BE2C (cell line): ENCODE measurements at regions not wholly inside any gene's neighbourhood (a gene's known extent, or its start where the extent isn't known, plus 50 kb on each side); places are given as distances from the start of the nearest gene placed in this dataset.

Experiments used
- DNase-seq: peaks from one replicate; pipeline ENCODE4 v3.0.0-alpha.2; 2020
- H3K27me3 ChIP-seq: fragments of 250-450 bp; sonication (Bioruptor Pico); 2 replicates; pipeline ENCODE4 v1.5.1; 2020; ENCODE audit warnings: mild to moderate bottlenecking
- H3K36me3 ChIP-seq: fragments of 250-450 bp; sonication (Bioruptor Pico); 2 replicates; pipeline ENCODE4 v1.5.1; 2020; ENCODE audit warnings: mild to moderate bottlenecking
- H3K4me1 ChIP-seq: fragments of 250-450 bp; sonication (Bioruptor Pico); 2 replicates; pipeline ENCODE4 v1.5.1; 2020
- H3K4me3 ChIP-seq: 2 replicates; pipeline ENCODE4 v1.5.1; 2011; ENCODE audit warnings: low read depth, low read length
- H3K9me3 ChIP-seq: fragments of 250-450 bp; sonication (Bioruptor Pico); 2 replicates; pipeline ENCODE4 v1.5.1; 2020
- TF ChIP-seq, protein P1 (sequence below): IDR thresholded peaks from 2 replicates; pipeline ENCODE4 v1.5.1; 2012; ENCODE audit warnings: mild to moderate bottlenecking, low read depth, low read length

DNA sequence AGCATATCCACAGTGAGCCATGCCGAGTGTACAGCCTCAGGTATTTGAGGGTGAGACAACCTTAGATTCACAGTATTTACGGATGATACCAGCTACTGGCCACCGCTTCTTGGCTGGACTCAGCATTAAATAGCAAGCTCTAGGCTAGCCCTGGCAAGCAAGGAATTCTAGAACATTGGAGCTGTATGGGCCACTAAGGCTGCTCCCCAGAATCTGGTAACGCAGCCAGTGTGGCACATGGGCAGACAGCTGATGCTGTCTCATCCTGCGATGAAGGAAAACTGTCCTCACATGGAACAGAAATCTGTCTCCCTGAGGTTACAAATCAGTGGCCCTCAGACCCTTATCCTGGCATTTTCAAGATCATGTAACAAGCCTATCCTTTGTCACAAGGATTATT is 57.6 kb upstream of the RGMA start:
- H3K36me3 ChIP-seq: no peaks in the 10 kb centered on the region
- DNase-seq: no peak
- TF ChIP-seq, protein P1, sequence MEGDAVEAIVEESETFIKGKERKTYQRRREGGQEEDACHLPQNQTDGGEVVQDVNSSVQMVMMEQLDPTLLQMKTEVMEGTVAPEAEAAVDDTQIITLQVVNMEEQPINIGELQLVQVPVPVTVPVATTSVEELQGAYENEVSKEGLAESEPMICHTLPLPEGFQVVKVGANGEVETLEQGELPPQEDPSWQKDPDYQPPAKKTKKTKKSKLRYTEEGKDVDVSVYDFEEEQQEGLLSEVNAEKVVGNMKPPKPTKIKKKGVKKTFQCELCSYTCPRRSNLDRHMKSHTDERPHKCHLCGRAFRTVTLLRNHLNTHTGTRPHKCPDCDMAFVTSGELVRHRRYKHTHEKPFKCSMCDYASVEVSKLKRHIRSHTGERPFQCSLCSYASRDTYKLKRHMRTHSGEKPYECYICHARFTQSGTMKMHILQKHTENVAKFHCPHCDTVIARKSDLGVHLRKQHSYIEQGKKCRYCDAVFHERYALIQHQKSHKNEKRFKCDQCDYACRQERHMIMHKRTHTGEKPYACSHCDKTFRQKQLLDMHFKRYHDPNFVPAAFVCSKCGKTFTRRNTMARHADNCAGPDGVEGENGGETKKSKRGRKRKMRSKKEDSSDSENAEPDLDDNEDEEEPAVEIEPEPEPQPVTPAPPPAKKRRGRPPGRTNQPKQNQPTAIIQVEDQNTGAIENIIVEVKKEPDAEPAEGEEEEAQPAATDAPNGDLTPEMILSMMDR: no peak
- no peaks in the 10 kb centered on the region for H3K9me3 ChIP-seq
- H3K4me1 ChIP-seq: no peaks in the 10 kb centered on the region
- no peak overlapping the region for H3K4me3 ChIP-seq
- H3K27me3 ChIP-seq: peaks cover 3% of the 10 kb centered on the region; the same call in 1 of the 2 replicates

DNA sequence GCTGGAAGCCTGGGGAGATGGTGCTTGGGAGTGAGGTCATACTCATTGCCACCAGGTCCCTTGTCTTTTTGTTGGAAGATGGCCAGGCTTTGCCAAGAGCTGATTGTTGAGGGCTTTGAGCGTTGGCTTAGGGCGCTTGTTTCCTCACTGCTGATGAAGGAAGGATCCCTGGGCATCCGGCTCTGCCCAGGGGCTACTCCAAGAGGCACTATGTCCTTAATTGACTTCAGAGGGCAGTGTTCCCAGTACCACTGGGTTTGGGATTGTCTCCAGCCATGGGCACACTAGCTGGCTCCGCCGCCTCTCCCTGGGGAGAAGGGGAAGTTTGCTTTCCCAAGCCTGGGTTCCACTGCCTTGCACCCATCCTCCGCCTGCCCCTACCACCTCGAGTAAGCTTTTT is 57.2 kb upstream of the RGMA start:
- H3K4me1 ChIP-seq: no peaks in the 10 kb centered on the region
- no peaks in the 10 kb centered on the region for H3K9me3 ChIP-seq
- no peak overlapping the region for H3K4me3 ChIP-seq
- H3K27me3 ChIP-seq: peaks cover 3% of the 10 kb centered on the region; the same call in 1 of the 2 replicates
- H3K36me3 ChIP-seq: no peaks in the 10 kb centered on the region
- DNase-seq: no peak
- TF ChIP-seq, protein P1: no peak

- DNase-seq: no peak
- H3K36me3 ChIP-seq: no peaks in the 10 kb centered on the region
- H3K27me3 ChIP-seq: peaks cover 3% of the 10 kb centered on the region; the same call in 1 of the 2 replicates
- H3K4me1 ChIP-seq: no peaks in the 10 kb centered on the region
- TF ChIP-seq, protein P1: no peak
- no peaks in the 10 kb centered on the region for H3K9me3 ChIP-seq
- H3K4me3 ChIP-seq: no peak overlapping the region
Measured at GRCh38 chr15:93144463-93145236, 55.6 kb upstream of the RGMA start.

- no peaks in the 10 kb centered on the region for H3K4me1 ChIP-seq
- no peak overlapping the region for H3K4me3 ChIP-seq
- TF ChIP-seq, protein P1: no peak
- H3K9me3 ChIP-seq: no peaks in the 10 kb centered on the region
- peaks cover 3% of the 10 kb centered on the region; the same call in 1 of the 2 replicates for H3K27me3 ChIP-seq
- no peaks in the 10 kb centered on the region for H3K36me3 ChIP-seq
- DNase-seq: no peak
Measured at GRCh38 chr15:93143186-93143585, 54.2 kb upstream of the RGMA start.

GRCh38 chr15:93141371-93141794 is 52.4 kb upstream of the RGMA start:
- H3K4me3 ChIP-seq: no peak overlapping the region
- peaks cover 3% of the 10 kb centered on the region; the same call in 1 of the 2 replicates for H3K27me3 ChIP-seq
- TF ChIP-seq, protein P1: no peak
- H3K4me1 ChIP-seq: no peaks in the 10 kb centered on the region
- no peaks in the 10 kb centered on the region for H3K36me3 ChIP-seq
- no peaks in the 10 kb centered on the region for H3K9me3 ChIP-seq
- no peak for DNase-seq

DNA sequence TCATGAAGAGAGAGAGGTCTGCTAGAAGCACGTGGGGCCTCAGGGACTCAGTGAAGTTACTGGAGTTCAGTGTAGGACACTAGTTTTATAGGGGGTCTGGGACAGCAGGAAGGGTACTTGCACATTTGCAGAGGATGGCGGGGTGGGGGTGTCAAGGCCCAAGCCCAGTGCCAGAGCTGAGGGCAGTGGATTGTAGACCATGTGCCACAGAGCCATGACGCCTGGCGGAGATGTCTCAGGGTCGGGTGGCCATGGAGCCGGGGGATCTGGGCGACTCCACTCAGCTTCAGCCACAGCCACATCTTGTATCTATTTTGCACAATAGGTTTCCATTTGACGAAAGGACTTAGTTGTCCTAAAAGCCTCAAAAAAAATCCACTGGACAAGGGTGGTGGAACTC is 50.4 kb upstream of the RGMA start:
- Histone ChIP-seq H3K36me3 (no peaks in the 10 kb centered on the region), H3K9me3 (no peaks in the 10 kb centered on the region), H3K4me1 (no peaks in the 10 kb centered on the region), H3K4me3 (no peak overlapping the region), H3K27me3 (peaks cover 6% of the 10 kb centered on the region; the same call in 1 of the 2 replicates)
- TF ChIP-seq, protein P1: no peak
- no peak for DNase-seq
